GM19238 (cell line): ENCODE measurements at regions not wholly inside any gene's neighbourhood (a gene's known extent, or its start where the extent isn't known, plus 50 kb on each side); places are given as distances from the start of the nearest gene placed in this dataset.

Experiments
- DNase-seq: peaks from one replicate; pipeline ENCODE4 v3.0.0; 2011; ENCODE audit warnings: low spot score; ENCODE audit not compliant: insufficient read length

GRCh38 chr6:132868057-132868456 lies 53.7 kb downstream of the RPS12 start:
- DNase-seq: no peak

- peak; percentile 2 for DNase-seq
Measured at GRCh38 chr6:132872923-132873322, 58.6 kb downstream of the RPS12 start.

- DNase-seq: no peak
Measured at GRCh38 chr6:132877003-132877402, 62.6 kb downstream of the RPS12 start.

GRCh38 chr6:132887204-132887603 lies 72.8 kb downstream of the RPS12 start:
- DNase-seq: no peak

GRCh38 chr6:132888701-132889100 lies 74.3 kb downstream of the RPS12 start:
- no peak for DNase-seq

GRCh38 chr6:132892929-132893771 lies 78.8 kb downstream of the RPS12 start:
- no peak for DNase-seq

GRCh38 chr6:132893772-132894490 lies 79.6 kb downstream of the RPS12 start:
- no peak for DNase-seq

- no peak for DNase-seq
Measured at GRCh38 chr6:132898376-132898775, 84.0 kb downstream of the RPS12 start.

GRCh38 chr6:132900849-132901248 lies 86.5 kb downstream of the RPS12 start:
- DNase-seq: no peak

GRCh38 chr6:132902901-132903300 lies 88.5 kb downstream of the RPS12 start:
- DNase-seq: no peak

- DNase-seq: no peak
Measured at GRCh38 chr6:132907231-132907630, 92.9 kb downstream of the RPS12 start.

- no peak for DNase-seq
Measured at GRCh38 chr6:132907914-132908313, 93.5 kb downstream of the RPS12 start.

- DNase-seq: no peak
Measured at GRCh38 chr6:132909742-132910141, 95.4 kb downstream of the RPS12 start.

- DNase-seq: no peak
Measured at GRCh38 chr6:132910759-132911158, 96.4 kb downstream of the RPS12 start.

GRCh38 chr6:132919045-132919860 lies 104.9 kb downstream of the RPS12 start:
- DNase-seq: no peak

GRCh38 chr6:132927713-132928112 lies 113.3 kb downstream of the RPS12 start:
- DNase-seq: no peak

- DNase-seq: no peak
Measured at GRCh38 chr6:132929141-132929540, 114.8 kb downstream of the RPS12 start.

GRCh38 chr6:132931313-132931712 lies 116.9 kb downstream of the RPS12 start:
- DNase-seq: no peak

- DNase-seq: no peak
Measured at GRCh38 chr6:132931936-132932514, 117.7 kb downstream of the RPS12 start.

GRCh38 chr6:132932588-132932987 lies 118.2 kb downstream of the RPS12 start:
- DNase-seq: no peak

- DNase-seq: no peak
Measured at GRCh38 chr6:132933090-132933489, 118.7 kb downstream of the RPS12 start.
